ENCODE measurements at regions not wholly inside any gene's neighbourhood (a gene's known extent, or its start where the extent isn't known, plus 50 kb on each side); places are given as distances from the start of the nearest gene placed in this dataset.

GRCh38 chr6:48315915-48316314, 204.9 kb upstream of the PTCHD4 start:
- TF ChIP-seq EZH2 (IDR thresholded peaks at IDR 0.05; ENCODE audit: insufficient read depth, poor library complexity, severe bottlenecking): no peak
- no peak for TF ChIP-seq EZH2phosphoT487 (IDR thresholded peaks at IDR 0.05; ENCODE audit: insufficient read depth, low read depth)

All from GM23248 (cell line).